ENCODE measurements at regions not wholly inside any gene's neighbourhood (a gene's known extent, or its start where the extent isn't known, plus 50 kb on each side); places are given as distances from the start of the nearest gene placed in this dataset.

- DNase-seq, result no peak
These were observed 251.3 kb upstream of the LYZL1 start for GRCh38 chr10:29037348-29038113.

DNA sequence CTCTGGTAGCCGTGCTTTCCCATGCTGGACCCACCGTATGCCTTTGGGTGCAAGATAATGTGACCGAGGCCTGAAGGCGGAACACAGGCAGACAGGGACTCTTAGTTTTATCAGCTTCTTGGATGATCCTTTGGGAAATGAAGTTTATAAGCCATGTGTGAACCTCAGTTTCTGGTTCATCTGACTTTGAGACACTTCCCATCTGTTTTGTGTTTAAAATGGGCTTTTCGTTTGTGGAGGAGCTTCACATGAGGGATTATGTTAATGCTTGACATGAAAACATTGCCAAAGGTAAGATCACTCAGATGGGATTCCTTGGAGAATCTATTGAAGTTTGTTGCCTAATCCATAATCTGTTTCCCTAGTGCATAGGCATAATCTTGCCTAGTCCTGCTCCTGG, 249.8 kb upstream of the LYZL1 start:
- no peak for DNase-seq

DNA sequence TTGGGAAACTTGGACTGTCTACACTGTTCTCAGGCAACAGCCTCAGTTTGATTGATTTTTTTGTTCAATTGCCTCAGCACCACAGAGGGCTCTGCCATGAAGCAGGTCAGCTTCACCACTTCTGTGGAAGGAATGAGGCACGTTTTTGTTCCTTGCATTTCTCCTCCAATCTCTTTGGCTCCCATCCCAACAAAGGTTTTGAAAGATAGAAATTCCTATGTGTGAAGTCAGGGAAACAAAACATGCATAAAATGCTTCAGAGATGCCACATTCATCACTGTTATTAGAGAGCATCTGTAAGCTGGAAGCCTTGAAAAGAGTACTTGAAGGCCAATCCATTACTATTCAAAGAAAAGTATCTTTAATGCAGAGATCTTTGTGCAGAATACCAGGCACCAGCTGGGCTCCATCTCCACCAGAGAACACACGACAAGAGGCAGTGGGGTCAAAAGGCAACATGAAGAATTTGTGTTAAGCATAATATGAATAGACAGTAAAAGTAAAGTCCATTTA, 249.1 kb upstream of the LYZL1 start:
- DNase-seq, result no peak

DNA sequence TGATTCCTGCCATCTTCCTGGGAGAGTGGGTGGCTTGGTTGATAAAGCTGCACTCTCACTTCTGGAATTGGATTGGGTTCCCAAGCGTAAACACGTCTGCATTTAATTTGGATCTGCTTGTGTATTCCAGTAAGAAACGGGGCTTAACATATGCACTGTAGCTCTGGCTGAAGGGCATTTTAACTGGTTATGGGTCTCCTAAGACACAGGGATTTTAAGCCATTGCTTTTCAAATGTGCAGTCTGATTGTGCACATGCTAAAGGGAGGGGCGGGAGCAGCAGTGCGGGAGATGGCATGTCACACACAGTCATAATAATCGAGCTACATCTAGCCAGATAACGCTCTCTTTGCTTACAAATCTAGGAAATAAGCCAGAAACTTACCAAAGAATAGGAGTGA, 247.3 kb upstream of the LYZL1 start:
- no peak for DNase-seq

DNA sequence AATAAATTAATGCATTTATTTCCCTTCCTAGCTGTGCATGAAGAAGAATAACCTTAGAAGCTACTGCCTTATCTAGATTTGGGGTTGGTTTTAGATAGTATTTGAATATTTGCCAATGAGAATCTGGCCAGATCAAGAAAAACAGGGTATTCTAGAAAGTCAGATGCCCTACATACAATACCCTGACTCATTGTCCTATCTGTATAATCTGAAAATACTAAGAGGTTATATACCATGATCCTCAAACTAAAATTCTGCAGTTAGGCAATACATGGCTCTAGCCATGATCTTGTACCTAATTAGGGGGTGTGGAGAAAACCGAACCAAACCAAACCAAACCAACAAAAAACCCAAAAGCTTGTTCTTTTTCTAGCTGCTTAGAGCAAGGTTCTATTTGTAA, 240.4 kb upstream of the LYZL1 start:
- no peak for DNase-seq

DNA sequence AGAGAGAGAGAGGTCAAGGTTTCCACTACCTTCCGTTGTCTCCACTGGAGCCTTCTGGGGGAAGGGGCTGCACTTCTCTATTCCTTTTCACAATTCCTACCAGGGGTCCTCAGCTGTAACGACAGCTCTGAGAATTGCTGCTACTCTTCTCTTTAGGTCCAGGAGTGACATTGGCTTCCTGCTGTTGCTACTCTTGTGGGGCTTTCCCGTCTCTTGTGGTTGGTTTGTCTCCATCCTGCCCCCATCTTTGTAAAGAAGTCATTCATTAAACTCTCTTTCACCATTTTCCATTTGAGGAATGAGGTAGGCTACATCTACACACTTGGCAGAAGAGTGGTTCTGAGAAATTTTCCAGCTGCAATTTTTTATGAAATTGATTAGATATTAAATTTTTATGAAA, 238.8 kb upstream of the LYZL1 start:
- no peak for DNase-seq

- DNase-seq, result no peak
These were observed 233.8 kb upstream of the LYZL1 start for GRCh38 chr10:29055101-29055500.

DNA sequence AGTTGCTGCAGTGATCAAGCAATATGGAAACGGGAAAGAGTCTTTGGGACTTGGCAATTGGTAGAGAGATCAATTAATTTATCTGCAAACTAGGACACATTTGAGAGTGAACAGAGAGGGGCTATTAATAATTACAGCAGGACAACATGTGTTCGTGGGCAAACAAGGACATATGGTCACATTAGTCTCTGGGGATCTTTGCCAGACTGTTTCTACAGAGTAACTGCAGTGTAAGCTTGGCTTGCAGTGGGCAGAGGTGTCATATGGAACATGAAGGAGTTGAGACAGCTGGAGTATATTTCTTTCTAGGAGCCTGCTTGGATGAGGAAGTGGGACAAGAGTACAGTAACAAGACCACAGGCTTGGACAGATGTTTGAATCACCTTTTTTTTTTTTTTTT, 232.1 kb upstream of the LYZL1 start:
- no peak for DNase-seq

DNA sequence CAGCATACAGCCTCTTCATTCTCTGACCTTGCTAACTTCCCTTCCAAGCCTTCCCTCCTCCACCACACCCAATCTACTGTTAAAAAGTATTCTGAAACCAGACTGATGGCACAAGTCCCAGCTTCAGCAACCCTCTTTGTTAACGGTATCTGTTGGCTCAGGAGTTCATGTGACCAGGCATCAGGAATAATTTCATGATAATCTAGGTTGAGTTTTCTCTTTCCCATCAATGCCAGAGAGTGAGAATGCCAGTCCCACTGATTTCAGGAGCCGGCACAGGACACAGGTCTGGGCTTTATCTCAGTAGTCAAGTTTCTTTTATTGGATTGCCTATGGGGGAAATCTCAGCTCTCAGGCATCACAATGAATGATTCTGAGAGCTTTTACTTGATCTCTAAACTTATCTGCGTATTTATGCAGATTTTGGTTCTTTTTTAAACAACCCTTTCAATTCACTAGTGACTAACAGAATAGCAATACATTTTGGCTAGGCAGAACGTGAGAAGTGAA, 231.0 kb upstream of the LYZL1 start:
- no peak for DNase-seq

GRCh38 chr10:29063806-29064644, 224.8 kb upstream of the LYZL1 start:
- DNase-seq, result no peak

- no peak for DNase-seq
These were observed 224.2 kb upstream of the LYZL1 start for GRCh38 chr10:29064680-29065079.

DNA sequence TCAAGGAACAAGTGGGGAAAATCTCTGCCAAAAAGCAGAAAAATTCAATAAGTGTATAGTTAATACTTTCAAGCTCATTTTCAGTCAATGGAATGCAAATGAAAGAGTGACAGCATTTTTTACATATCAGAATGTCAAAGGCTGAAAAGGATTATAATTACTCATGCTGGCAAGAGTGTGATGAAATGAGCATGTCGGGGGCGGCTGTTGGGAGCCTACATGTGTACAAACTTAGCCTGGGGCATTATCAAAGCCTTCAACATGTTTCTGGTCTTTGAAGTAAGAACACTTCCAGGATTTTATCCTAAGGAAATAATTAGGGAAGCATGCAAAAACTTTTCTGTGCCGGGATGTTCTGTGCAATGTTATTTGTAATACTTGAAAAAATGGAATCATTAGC, 221.7 kb upstream of the LYZL1 start:
- no peak for DNase-seq

DNA sequence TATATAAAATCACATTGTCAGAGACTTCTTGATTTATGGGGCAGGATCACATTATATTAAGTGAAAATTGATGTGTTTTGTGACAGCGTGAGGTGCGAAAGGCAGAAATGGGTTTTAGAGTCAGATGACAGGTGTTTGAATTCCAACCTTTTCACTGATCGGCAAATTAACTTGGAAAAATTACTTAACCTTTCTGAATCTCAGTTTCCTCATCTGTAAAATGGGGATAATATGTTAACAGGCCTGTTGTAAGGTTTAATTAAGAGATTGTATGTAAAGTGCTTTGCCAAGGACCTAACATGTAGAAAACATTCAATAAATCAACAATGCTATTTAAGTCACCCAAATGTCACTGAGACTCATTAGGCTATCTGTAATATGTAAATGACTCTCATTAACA, 221.2 kb upstream of the LYZL1 start:
- no peak for DNase-seq

- no peak for DNase-seq
These were observed 220.6 kb upstream of the LYZL1 start for GRCh38 chr10:29068302-29068701.

DNA sequence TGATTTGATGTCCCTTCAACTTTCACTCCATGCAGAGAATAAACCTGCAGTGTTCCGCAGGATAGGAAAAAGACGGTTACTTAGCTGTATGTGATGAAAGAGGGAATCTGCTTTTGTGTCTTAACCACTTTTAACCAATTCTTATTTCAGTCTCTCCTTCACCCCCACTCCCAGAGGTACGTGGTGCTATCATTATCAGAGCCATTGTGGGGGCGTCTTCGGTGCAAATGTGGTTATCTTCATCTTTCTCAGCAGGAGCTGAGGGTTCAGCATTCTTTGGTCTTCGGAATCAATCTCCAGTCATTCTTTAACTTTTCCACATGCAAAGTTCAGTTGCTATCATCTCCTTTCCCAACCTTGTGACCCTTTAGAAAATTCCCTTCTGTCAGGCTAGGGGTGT, 219.9 kb upstream of the LYZL1 start:
- no peak for DNase-seq

GRCh38 chr10:29069941-29070340, 218.9 kb upstream of the LYZL1 start:
- no peak for DNase-seq

GRCh38 chr10:29078919-29079318, 210.0 kb upstream of the LYZL1 start:
- no peak for DNase-seq

GRCh38 chr10:29081231-29081630, 207.6 kb upstream of the LYZL1 start:
- no peak for DNase-seq

DNA sequence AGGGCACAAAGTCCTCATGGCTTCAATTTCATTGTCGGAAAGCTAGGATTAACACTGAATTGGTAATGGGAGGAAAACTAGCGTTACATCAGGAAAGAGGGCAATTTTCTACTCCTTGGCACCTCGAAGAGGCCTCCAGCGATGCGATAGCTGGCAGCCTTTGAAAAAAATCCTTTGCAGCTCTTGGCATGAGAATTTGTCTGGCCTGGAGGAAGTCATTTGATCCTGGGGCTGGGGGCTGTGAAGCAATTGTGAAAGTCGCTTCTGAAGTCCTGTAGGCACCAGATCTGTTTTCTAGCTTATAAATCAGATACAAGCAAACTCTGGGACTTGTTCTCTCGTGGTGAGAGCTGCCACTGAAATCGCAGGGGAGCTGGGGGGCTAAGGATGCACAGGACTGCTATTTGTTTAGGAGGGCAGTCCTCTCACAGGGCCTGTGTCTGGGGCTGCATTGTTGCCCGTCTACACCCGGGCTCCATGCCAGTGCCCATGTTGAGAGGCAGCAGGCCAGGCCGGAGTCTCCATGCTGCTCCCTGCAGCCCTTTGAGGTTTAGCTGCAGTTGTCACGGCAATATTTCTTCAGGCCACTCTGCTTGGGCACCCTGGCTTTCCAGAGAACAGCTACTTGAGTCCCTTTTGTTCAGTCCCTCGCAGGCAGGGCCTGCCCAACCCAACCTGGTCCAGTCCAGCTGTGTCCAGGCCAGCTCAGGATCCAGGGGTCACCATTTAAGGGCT, 206.8 kb upstream of the LYZL1 start:
- DNase-seq, result no peak

- DNase-seq, result no peak
These were observed 205.8 kb upstream of the LYZL1 start for GRCh38 chr10:29083096-29083495.

DNA sequence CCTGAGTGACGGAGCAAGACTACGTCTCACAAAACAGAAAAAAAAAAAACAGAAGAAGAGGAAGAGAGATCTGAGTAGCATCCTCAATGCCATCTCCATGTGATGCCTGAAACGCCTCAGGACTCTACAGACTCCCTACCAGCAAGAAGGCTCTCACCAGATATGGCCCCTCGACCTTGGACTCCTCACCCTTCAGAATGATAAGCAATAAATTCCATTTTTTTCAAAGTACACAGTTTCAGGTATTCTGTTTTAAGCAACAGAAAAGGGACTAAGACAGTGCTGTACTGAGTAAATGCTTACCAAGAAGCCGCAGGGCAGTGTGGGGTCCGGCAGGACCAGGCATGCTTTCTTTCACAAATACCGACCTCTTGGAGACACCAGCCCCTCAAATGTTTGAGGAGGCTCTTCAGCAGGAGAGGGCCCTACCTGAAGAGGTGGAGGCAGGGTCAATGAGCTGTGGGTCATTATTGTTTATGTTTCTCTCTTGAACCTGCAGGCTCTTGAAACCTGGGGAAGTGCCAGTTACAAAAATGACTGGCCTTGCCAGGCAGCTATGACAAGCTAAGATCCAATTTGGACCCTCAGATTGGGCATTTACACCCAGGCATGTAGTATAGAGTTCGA, 204.1 kb upstream of the LYZL1 start:
- DNase-seq, result no peak

GRCh38 chr10:29089091-29089490, 199.8 kb upstream of the LYZL1 start:
- no peak for DNase-seq

Measured in T-helper 2 cell (primary cell).